MM.1S (cell line): ENCODE measurements at regions not wholly inside any gene's neighbourhood (a gene's known extent, or its start where the extent isn't known, plus 50 kb on each side); places are given as distances from the start of the nearest gene placed in this dataset.

Experiments
- DNase-seq: peaks from one replicate; pipeline ENCODE4 v3.0.0-alpha.2; 2015
- H2AFZ ChIP-seq: fragments of 300-600 bp; sonication (generic); 2 replicates; pipeline ENCODE4 v1.6.0; 2016; ENCODE audit warnings: antibody characterized with exemption, low read length
- H3F3A ChIP-seq: fragments of 300-600 bp; sonication (generic); 2 replicates; pipeline ENCODE4 v1.6.1; 2016; ENCODE audit warnings: mild to moderate bottlenecking, antibody characterized with exemption, low read length, moderate library complexity, mixed read lengths; ENCODE audit not compliant: insufficient read depth
- H3K27ac ChIP-seq: fragments of 300-600 bp; sonication (generic); 2 replicates; pipeline ENCODE4 v1.5.1; 2016; ENCODE audit warnings: mild to moderate bottlenecking, low read length
- H3K27me3 ChIP-seq: fragments of 300-600 bp; sonication (generic); replicated peaks from 2 replicates; pipeline ENCODE4 v1.6.0; 2016; ENCODE audit warnings: low read length; ENCODE audit not compliant: insufficient read depth
- H3K36me3 ChIP-seq: fragments of 300-600 bp; sonication (generic); replicated peaks from 2 replicates; pipeline ENCODE4 v1.6.1; 2016; ENCODE audit warnings: mild to moderate bottlenecking, low read length, mixed read lengths; ENCODE audit not compliant: insufficient read depth
- H3K4me1 ChIP-seq: fragments of 300-600 bp; sonication (generic); 2 replicates; pipeline ENCODE4 v1.6.1; 2016; ENCODE audit warnings: low read length, mixed read lengths
- H3K4me2 ChIP-seq: fragments of 300-600 bp; sonication (generic); 2 replicates; pipeline ENCODE4 v1.6.0; 2016; ENCODE audit warnings: low read depth, low read length
- H3K4me3 ChIP-seq: fragments of 300-600 bp; sonication (generic); 2 replicates; pipeline ENCODE4 v1.5.1; 2016; ENCODE audit warnings: low read length, mixed read lengths
- H3K79me2 ChIP-seq: fragments of 300-600 bp; sonication (generic); 2 replicates; pipeline ENCODE4 v1.6.1; 2016; ENCODE audit warnings: mixed run types, low read length, mixed read lengths
- H3K9ac ChIP-seq: fragments of 300-600 bp; sonication (generic); 2 replicates; pipeline ENCODE4 v1.6.1; 2016; ENCODE audit warnings: low read length, mixed read lengths
- H3K9me2 ChIP-seq: fragments of 300-600 bp; sonication (generic); replicated peaks from 2 replicates; pipeline ENCODE4 v1.6.1; 2016; ENCODE audit warnings: mild to moderate bottlenecking, low read length, mixed read lengths; ENCODE audit not compliant: insufficient read depth
- H3K9me3 ChIP-seq: fragments of 300-600 bp; sonication (generic); replicated peaks from 2 replicates; pipeline ENCODE4 v1.6.1; 2016; ENCODE audit warnings: mild to moderate bottlenecking, low read length, mixed read lengths; ENCODE audit not compliant: insufficient read depth
- H4K20me1 ChIP-seq: fragments of 300-600 bp; sonication (generic); 2 replicates; pipeline ENCODE4 v1.6.1; 2016; ENCODE audit warnings: mild to moderate bottlenecking, low read length, moderate library complexity, mixed read lengths; ENCODE audit not compliant: insufficient read depth
- EZH2 ChIP-seq: fragments of 300-600 bp; sonication (generic); optimal IDR thresholded peaks from 2 replicates; pipeline ENCODE3; 2017; ENCODE audit warnings: low read depth, mild to moderate bottlenecking, antibody characterized with exemption, low read length, mixed read lengths
- EZH2phosphoT487 ChIP-seq: fragments of 300-600 bp; sonication (generic); IDR thresholded peaks from 2 replicates; pipeline ENCODE4 v1.6.1; 2018; ENCODE audit warnings: antibody characterized with exemption, low read length
- TF ChIP-seq, protein P1 (sequence below): fragments of 300-600 bp; sonication (generic); IDR thresholded peaks from 2 replicates; pipeline ENCODE4 v1.5.1; 2016; ENCODE audit warnings: antibody characterized with exemption, low read length, mixed read lengths

DNA sequence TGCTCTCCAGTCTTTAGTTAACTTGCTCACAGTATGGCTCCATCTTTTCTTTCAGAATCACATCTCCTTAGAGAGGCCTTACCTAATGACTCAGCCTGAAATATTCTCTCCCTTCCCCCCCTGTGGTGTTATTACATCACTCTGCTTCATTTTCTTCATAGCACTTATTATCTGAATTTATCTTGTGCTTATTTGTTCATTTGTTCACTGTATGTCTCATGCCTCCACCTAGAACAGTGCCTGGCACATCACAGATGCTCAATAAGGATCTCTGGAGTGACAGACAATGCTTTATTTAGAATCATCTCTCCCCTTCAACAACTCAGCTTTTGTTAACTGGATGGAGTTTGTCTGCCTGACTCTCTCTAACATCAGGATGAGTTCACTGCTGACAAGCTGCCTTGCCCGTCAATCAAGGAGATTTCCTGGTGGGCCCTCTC lies 96.6 kb upstream of the MAN1A1 start:
- Histone ChIP-seq H3K4me2 (no peak overlapping the region), H3K79me2 (no peaks in the 10 kb centered on the region), H2AFZ (no peak overlapping the region), H3K9ac (no peak overlapping the region), H3K9me3 (no peaks in the 10 kb centered on the region), H3K4me3 (no peak overlapping the region), H4K20me1 (no peaks in the 10 kb centered on the region), H3K27ac (no peak overlapping the region), H3K9me2 (no peaks in the 10 kb centered on the region), H3K27me3 (no peaks in the 10 kb centered on the region), H3K36me3 (no peaks in the 10 kb centered on the region), H3F3A (peaks cover 23% of the 10 kb centered on the region), H3K4me1 (peaks cover 59% of the 10 kb centered on the region)
- no peak for TF ChIP-seq EZH2
- TF ChIP-seq, protein P1, sequence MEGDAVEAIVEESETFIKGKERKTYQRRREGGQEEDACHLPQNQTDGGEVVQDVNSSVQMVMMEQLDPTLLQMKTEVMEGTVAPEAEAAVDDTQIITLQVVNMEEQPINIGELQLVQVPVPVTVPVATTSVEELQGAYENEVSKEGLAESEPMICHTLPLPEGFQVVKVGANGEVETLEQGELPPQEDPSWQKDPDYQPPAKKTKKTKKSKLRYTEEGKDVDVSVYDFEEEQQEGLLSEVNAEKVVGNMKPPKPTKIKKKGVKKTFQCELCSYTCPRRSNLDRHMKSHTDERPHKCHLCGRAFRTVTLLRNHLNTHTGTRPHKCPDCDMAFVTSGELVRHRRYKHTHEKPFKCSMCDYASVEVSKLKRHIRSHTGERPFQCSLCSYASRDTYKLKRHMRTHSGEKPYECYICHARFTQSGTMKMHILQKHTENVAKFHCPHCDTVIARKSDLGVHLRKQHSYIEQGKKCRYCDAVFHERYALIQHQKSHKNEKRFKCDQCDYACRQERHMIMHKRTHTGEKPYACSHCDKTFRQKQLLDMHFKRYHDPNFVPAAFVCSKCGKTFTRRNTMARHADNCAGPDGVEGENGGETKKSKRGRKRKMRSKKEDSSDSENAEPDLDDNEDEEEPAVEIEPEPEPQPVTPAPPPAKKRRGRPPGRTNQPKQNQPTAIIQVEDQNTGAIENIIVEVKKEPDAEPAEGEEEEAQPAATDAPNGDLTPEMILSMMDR, result no peak
- no peak for TF ChIP-seq EZH2phosphoT487
- DNase-seq, result no peak

DNA sequence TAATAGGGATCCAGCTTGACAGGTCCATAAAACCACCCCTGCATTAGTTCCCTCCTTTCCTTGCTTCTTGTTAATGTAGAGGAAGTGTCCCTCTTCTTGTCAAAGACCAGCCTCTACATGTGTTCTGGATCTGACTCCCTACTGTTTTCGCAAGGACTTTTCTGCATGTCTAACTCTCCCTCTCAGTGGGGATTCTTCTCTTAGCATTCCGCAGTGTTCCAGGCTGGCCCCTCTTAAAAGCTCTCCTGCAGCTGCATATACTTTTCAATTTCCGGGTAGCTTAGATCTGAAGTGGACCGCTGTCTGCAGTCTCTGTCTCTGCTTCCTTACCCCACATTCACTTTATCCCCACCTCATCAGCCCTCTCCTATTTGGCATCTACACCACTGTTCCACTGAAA lies 96.1 kb upstream of the MAN1A1 start:
- no peak overlapping the region for H2AFZ ChIP-seq

DNA sequence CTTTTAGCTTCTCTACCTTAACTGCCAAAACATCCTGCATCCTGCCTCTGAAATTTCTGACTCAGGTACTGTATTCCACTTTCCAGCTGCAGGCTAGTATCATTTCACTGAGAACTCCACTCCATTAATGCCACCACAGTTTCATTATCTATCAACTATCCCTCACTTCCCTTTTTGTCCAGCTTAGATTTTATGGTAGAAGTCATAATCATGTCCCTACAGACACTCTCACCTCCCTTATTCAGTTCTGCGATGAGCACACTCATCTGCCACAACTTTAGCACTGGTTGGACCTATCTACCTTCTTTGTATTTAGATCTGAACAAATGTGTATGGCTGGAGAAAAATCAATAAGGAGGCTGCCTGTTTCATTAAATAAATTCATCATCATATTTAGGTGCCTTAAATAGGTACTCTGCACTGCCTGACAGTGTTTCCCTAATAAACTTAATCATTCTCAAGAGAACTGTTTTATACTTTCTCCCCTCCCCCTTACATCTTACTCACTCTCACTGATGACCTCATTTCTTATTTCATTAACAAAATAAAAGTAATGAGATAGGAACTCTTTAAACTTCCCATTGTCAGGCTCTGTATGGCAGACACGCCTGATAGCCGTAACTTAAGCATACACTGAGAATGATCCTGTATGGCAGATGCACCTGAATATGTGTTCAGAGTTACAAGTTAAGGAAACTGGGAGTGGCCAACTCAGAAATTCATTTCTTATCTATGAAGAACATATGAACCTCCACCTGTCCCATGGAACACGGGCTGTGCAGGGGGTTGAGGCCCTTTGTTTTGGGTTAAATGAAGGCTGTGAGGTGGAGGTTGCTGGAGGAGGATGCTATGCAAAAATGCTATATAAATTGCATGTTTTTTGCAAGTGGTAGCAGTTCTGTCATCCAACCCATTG lies 95.3 kb upstream of the MAN1A1 start:
- no peaks in the 10 kb centered on the region for H3K9me3 ChIP-seq
- peak overlapping the region; percentile 31; the same call in 1 of the 2 replicates for H3K4me2 ChIP-seq
- no peak overlapping the region for H3K9ac ChIP-seq
- no peaks in the 10 kb centered on the region for H3K36me3 ChIP-seq
- H3K27ac ChIP-seq, result peak overlapping the region; percentile 92; the same call in 1 of the 2 replicates
- DNase-seq, result no peak
- TF ChIP-seq EZH2 (no peak), EZH2phosphoT487 (no peak)
- TF ChIP-seq, protein P1, result no peak
- no peaks in the 10 kb centered on the region for H3K79me2 ChIP-seq
- H3K4me3 ChIP-seq, result no peak overlapping the region
- peaks cover 23% of the 10 kb centered on the region for H3F3A ChIP-seq
- no peak overlapping the region for H2AFZ ChIP-seq
- peaks cover 58% of the 10 kb centered on the region for H3K4me1 ChIP-seq
- H3K27me3 ChIP-seq, result no peaks in the 10 kb centered on the region
- H3K9me2 ChIP-seq, result no peaks in the 10 kb centered on the region
- no peaks in the 10 kb centered on the region for H4K20me1 ChIP-seq

More for the DNA sequence above, 96.1 kb upstream of the MAN1A1 start:
- Histone ChIP-seq H3K4me3 (no peak overlapping the region), H3K9me3 (no peaks in the 10 kb centered on the region), H3K9ac (no peak overlapping the region), H4K20me1 (no peaks in the 10 kb centered on the region), H3K4me1 (peaks cover 59% of the 10 kb centered on the region), H3F3A (peaks cover 23% of the 10 kb centered on the region), H3K27me3 (no peaks in the 10 kb centered on the region), H3K36me3 (no peaks in the 10 kb centered on the region), H3K9me2 (no peaks in the 10 kb centered on the region), H3K79me2 (no peaks in the 10 kb centered on the region), H3K27ac (no peak overlapping the region), H3K4me2 (no peak overlapping the region)
- TF ChIP-seq EZH2phosphoT487, result no peak
- TF ChIP-seq, protein P1, result no peak
- no peak for TF ChIP-seq EZH2
- no peak for DNase-seq
